Suprapubic skin (tissue), 4 donors: ENCODE measurements at regions not wholly inside any gene's neighbourhood (a gene's known extent, or its start where the extent isn't known, plus 50 kb on each side); places are given as distances from the start of the nearest gene placed in this dataset.

Source experiments
- CTCF ChIP-seq, 2 donors: fragments of 200-600 bp in 1 of 2; fragments of 450-650 bp in 1 of 2; sonication (generic) in 1 of 2; IDR thresholded peaks; one replicate each; pipeline ENCODE4 v1.5.1; 2016 to 2019; ENCODE audit warnings: antibody characterized with exemption in 2 of 2, mild to moderate bottlenecking in 1 of 2, moderate library complexity in 1 of 2
- EP300 ChIP-seq: sonication (generic); formaldehyde crosslinking; IDR thresholded peaks from one replicate; pipeline ENCODE4 v1.6.1; 2017; ENCODE audit warnings: antibody characterized with exemption
- POLR2A ChIP-seq, 2 donors: fragments of 450-650 bp; IDR thresholded peaks; one replicate each; pipeline ENCODE4 v1.6.1; 2017; ENCODE audit warnings: antibody characterized with exemption in 2 of 2, mild to moderate bottlenecking in 2 of 2, moderate library complexity in 2 of 2
- POLR2AphosphoS5 ChIP-seq, 3 donors: sonication (generic); formaldehyde crosslinking; IDR thresholded peaks; one replicate each; pipeline ENCODE4 v1.6.1; 2017; ENCODE audit warnings: antibody characterized with exemption in 3 of 3

GRCh38 chr10:85458324-85458723 lies 908.3 kb downstream of the GRID1 start:
- no peak for TF ChIP-seq EP300
- TF ChIP-seq POLR2A (IDR thresholded peaks at IDR 0.05), result no peak
- no peak for TF ChIP-seq CTCF (IDR thresholded peaks at IDR 0.05)
- TF ChIP-seq POLR2AphosphoS5 (IDR thresholded peaks at IDR 0.05), result no peak
